Fibroblast of skin of left quadriceps (primary cell): ENCODE measurements at regions not wholly inside any gene's neighbourhood (a gene's known extent, or its start where the extent isn't known, plus 50 kb on each side); places are given as distances from the start of the nearest gene placed in this dataset.

ENCODE experiments used
- DNase-seq, 2 experiments: peaks; one replicate each; pipeline ENCODE4 v3.0.0-alpha.2; 2013; ENCODE audit warnings: low read depth in 2 of 2

GRCh38 chr11:11756718-11757117 is 85.1 kb upstream of the USP47 start:
- DNase-seq, result no peak

- DNase-seq, result no peak
Observed at GRCh38 chr11:11755871-11756270, 85.9 kb upstream of the USP47 start.

- no peak for DNase-seq
Observed at GRCh38 chr11:11752679-11753078, 89.1 kb upstream of the USP47 start.

- no peak for DNase-seq
Observed at GRCh38 chr11:11750017-11750878, 91.5 kb upstream of the USP47 start.

- no peak for DNase-seq
Observed at GRCh38 chr11:11748706-11749365, 92.9 kb upstream of the USP47 start.

- DNase-seq, result no peak
Observed at GRCh38 chr11:11747570-11747969, 94.2 kb upstream of the USP47 start.

- DNase-seq, result no peak
Observed at GRCh38 chr11:11746449-11746848, 95.3 kb upstream of the USP47 start.

GRCh38 chr11:11743216-11743615 is 98.6 kb upstream of the USP47 start:
- no peak for DNase-seq

GRCh38 chr11:11742486-11742885 is 99.3 kb upstream of the USP47 start:
- DNase-seq, result no peak

GRCh38 chr11:11740836-11741235 is 100.9 kb upstream of the USP47 start:
- no peak for DNase-seq

GRCh38 chr11:11740073-11740702 is 101.6 kb upstream of the USP47 start:
- DNase-seq, result no peak

- DNase-seq, result no peak
Observed at GRCh38 chr11:11738370-11738769, 103.4 kb upstream of the USP47 start.

- DNase-seq, result no peak
Observed at GRCh38 chr11:11735586-11735985, 106.2 kb upstream of the USP47 start.

- no peak for DNase-seq
Observed at GRCh38 chr11:11733246-11733747, 108.5 kb upstream of the USP47 start.

GRCh38 chr11:11732116-11732515 is 109.7 kb upstream of the USP47 start:
- no peak for DNase-seq

GRCh38 chr11:11731311-11732083 is 109.7 kb upstream of the GALNT18 start:
- peak in 1 of 2 experiments; percentile 19 for DNase-seq

- no peak for DNase-seq
Observed at GRCh38 chr11:11728386-11728785, 106.6 kb upstream of the GALNT18 start.

- DNase-seq, result no peak
Observed at GRCh38 chr11:11725438-11725837, 103.6 kb upstream of the GALNT18 start.

- DNase-seq, result no peak
Observed at GRCh38 chr11:11724994-11725393, 103.2 kb upstream of the GALNT18 start.

- DNase-seq, result no peak
Observed at GRCh38 chr11:11722861-11723260, 101.1 kb upstream of the GALNT18 start.

GRCh38 chr11:11722246-11722645 is 100.4 kb upstream of the GALNT18 start:
- DNase-seq, result no peak

GRCh38 chr11:11718511-11718910 is 96.7 kb upstream of the GALNT18 start:
- no peak for DNase-seq
